ENCODE measurements at regions not wholly inside any gene's neighbourhood (a gene's known extent, or its start where the extent isn't known, plus 50 kb on each side); places are given as distances from the start of the nearest gene placed in this dataset.

- H3K4me3 ChIP-seq, result no peak overlapping the region
- H3K36me3 ChIP-seq, result no peaks in the 10 kb centered on the region
- TF ChIP-seq, protein P1, sequence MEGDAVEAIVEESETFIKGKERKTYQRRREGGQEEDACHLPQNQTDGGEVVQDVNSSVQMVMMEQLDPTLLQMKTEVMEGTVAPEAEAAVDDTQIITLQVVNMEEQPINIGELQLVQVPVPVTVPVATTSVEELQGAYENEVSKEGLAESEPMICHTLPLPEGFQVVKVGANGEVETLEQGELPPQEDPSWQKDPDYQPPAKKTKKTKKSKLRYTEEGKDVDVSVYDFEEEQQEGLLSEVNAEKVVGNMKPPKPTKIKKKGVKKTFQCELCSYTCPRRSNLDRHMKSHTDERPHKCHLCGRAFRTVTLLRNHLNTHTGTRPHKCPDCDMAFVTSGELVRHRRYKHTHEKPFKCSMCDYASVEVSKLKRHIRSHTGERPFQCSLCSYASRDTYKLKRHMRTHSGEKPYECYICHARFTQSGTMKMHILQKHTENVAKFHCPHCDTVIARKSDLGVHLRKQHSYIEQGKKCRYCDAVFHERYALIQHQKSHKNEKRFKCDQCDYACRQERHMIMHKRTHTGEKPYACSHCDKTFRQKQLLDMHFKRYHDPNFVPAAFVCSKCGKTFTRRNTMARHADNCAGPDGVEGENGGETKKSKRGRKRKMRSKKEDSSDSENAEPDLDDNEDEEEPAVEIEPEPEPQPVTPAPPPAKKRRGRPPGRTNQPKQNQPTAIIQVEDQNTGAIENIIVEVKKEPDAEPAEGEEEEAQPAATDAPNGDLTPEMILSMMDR (IDR thresholded peaks at IDR 0.05), result no peak
- no peak for TF ChIP-seq EP300 (IDR thresholded peaks at IDR 0.05)
- no peak for TF ChIP-seq POLR2A (IDR thresholded peaks at IDR 0.05)
- H3K27ac ChIP-seq, result no peak overlapping the region
- no peaks in the 10 kb centered on the region for H3K9me3 ChIP-seq
- no peak for DNase-seq
- 25 to 40% (median 25%) methylated on average over 2 of the region's 2 CpGs for WGBS, 3 donors
- intact Hi-C loops (cut with DNase I), result no loop called here
- no peaks in the 10 kb centered on the region for H3K27me3 ChIP-seq
- H3K4me1 ChIP-seq (ENCODE audit: insufficient read depth), result no peaks in the 10 kb centered on the region
Observed at GRCh38 chr2:41405441-41405840, 642.4 kb upstream of the PKDCC start.

DNA sequence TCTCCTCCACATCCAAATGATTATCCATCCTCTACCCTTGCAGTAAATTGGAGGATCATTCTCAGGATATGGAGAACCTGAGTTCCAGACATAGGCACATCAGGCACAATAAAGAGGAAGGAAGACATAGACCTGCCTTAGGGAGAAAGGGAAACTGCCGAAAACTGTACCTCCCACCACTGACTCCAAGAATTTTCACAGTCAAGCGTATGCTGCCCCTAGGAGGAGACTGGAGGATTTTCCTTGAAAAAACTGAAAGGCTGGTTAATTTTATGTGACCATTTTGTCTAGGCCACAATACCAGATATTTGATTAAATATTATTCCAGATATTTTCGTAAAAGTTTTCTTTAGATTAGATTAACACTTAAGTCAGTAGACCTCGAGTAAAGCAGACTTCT, 638.5 kb upstream of the PKDCC start:
- WGBS, 3 donors, result 69 to 70% (median 70%) methylated on average over 4 of the region's 4 CpGs
- no peak overlapping the region for H3K27ac ChIP-seq
- intact Hi-C loops (cut with DNase I), result no loop called here

GRCh38 chr2:41410011-41410410, 637.8 kb upstream of the PKDCC start:
- no peaks in the 10 kb centered on the region for H3K9me3 ChIP-seq
- 88 to 91% (median 88%) methylated on average over 3 of the region's 3 CpGs for WGBS, 3 donors
- H3K36me3 ChIP-seq, result no peaks in the 10 kb centered on the region
- DNase-seq, result no peak
- no peak overlapping the region for H3K4me3 ChIP-seq
- H3K4me1 ChIP-seq (ENCODE audit: insufficient read depth), result no peaks in the 10 kb centered on the region
- intact Hi-C loops (cut with DNase I), result no loop called here
- no peaks in the 10 kb centered on the region for H3K27me3 ChIP-seq
- H3K27ac ChIP-seq, result no peak overlapping the region
- TF ChIP-seq, protein P1 (IDR thresholded peaks at IDR 0.05), result no peak
- TF ChIP-seq POLR2A (IDR thresholded peaks at IDR 0.05), result no peak
- TF ChIP-seq EP300 (IDR thresholded peaks at IDR 0.05), result no peak

More for the DNA sequence above, 638.5 kb upstream of the PKDCC start:
- H3K4me1 ChIP-seq (ENCODE audit: insufficient read depth), result no peaks in the 10 kb centered on the region
- no peaks in the 10 kb centered on the region for H3K27me3 ChIP-seq
- no peaks in the 10 kb centered on the region for H3K9me3 ChIP-seq
- no peak for DNase-seq
- H3K4me3 ChIP-seq, result no peak overlapping the region
- H3K36me3 ChIP-seq, result no peaks in the 10 kb centered on the region
- no peak for TF ChIP-seq POLR2A (IDR thresholded peaks at IDR 0.05)
- TF ChIP-seq, protein P1 (IDR thresholded peaks at IDR 0.05), result no peak
- no peak for TF ChIP-seq EP300 (IDR thresholded peaks at IDR 0.05)

DNA sequence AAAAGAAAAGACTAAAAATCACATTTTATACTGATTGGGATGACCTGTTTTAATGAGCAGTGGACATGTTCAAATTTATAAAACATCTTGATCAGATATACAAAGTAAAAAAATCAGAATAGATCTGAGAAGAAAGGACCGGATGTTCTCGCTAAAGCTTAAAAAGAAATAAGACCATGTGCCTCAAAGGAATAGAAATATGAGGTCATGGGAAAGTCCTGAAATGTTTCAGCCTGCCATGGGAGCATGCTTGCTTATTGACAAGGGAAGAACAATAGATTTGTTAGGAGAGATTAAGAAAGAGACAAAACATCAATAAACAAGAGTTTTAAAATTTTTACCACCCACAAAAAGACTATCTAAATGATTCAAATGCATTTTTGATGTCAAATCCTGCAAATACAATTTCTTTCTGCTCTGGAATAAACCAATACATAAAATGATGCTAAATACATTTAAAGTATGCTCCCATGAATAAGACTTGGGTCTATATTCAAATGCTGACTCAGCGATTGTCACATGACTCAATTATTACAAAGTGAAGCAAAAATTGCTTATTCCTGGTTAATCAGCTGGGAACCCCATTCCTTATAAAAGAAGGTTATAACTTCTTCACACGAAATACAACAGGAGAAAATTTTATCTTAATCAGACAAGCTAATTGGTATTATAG, 633.9 kb upstream of the PKDCC start:
- H3K9me3 ChIP-seq, result no peaks in the 10 kb centered on the region
- TF ChIP-seq EP300 (IDR thresholded peaks at IDR 0.05) (no peak), POLR2A (IDR thresholded peaks at IDR 0.05) (no peak)
- TF ChIP-seq, protein P1 (IDR thresholded peaks at IDR 0.05), result no peak
- no peaks in the 10 kb centered on the region for H3K27me3 ChIP-seq
- no peaks in the 10 kb centered on the region for H3K4me1 ChIP-seq (ENCODE audit: insufficient read depth)
- H3K27ac ChIP-seq, result no peak overlapping the region
- DNase-seq, result no peak
- 69 to 78% (median 71%) methylated on average over 4 of the region's 4 CpGs for WGBS, 3 donors
- intact Hi-C loops (cut with DNase I), result no loop called here
- H3K4me3 ChIP-seq, result no peak overlapping the region
- no peaks in the 10 kb centered on the region for H3K36me3 ChIP-seq
